ENCODE measurements at regions not wholly inside any gene's neighbourhood (a gene's known extent, or its start where the extent isn't known, plus 50 kb on each side); places are given as distances from the start of the nearest gene placed in this dataset.

- peak; percentile 56 for DNase-seq (ENCODE audit: low read depth, low spot score)
Measured at GRCh38 chr4:57265831-57266582, 155.8 kb upstream of the IGFBP7 start.

- DNase-seq (ENCODE audit: low read depth, low spot score): no peak
Measured at GRCh38 chr4:57254754-57255153, 144.6 kb upstream of the IGFBP7 start.

GRCh38 chr4:57249083-57249482, 138.9 kb upstream of the IGFBP7 start:
- DNase-seq (ENCODE audit: low read depth, low spot score): no peak

GRCh38 chr4:57243076-57243475, 132.9 kb upstream of the IGFBP7 start:
- DNase-seq (ENCODE audit: low read depth, low spot score): no peak

GRCh38 chr4:57234252-57234775, 124.1 kb upstream of the IGFBP7 start:
- no peak for DNase-seq (ENCODE audit: low read depth, low spot score)

- no peak for DNase-seq (ENCODE audit: low read depth, low spot score)
Measured at GRCh38 chr4:57233386-57233785, 123.2 kb upstream of the IGFBP7 start.

- DNase-seq (ENCODE audit: low read depth, low spot score): no peak
Measured at GRCh38 chr4:57231781-57232180, 121.6 kb upstream of the IGFBP7 start.

- DNase-seq (ENCODE audit: low read depth, low spot score): peak; percentile 40
Measured at GRCh38 chr4:57220734-57221133, 110.5 kb upstream of the IGFBP7 start.

GRCh38 chr4:57220172-57220571, 110.0 kb upstream of the IGFBP7 start:
- DNase-seq (ENCODE audit: low read depth, low spot score): no peak

GRCh38 chr4:57219431-57219830, 109.2 kb upstream of the IGFBP7 start:
- DNase-seq (ENCODE audit: low read depth, low spot score): peak; percentile 15

GRCh38 chr4:57214654-57215411, 104.6 kb upstream of the IGFBP7 start:
- no peak for DNase-seq (ENCODE audit: low read depth, low spot score)

GRCh38 chr4:57211131-57211530, 100.9 kb upstream of the IGFBP7 start:
- no peak for DNase-seq (ENCODE audit: low read depth, low spot score)

- DNase-seq (ENCODE audit: low read depth, low spot score): no peak
Measured at GRCh38 chr4:57206172-57206571, 96.0 kb upstream of the IGFBP7 start.

GRCh38 chr4:57205580-57205979, 95.4 kb upstream of the IGFBP7 start:
- DNase-seq (ENCODE audit: low read depth, low spot score): no peak

- no peak for DNase-seq (ENCODE audit: low read depth, low spot score)
Measured at GRCh38 chr4:57200799-57201327, 90.7 kb upstream of the IGFBP7 start.

GRCh38 chr4:57199267-57199666, 89.1 kb upstream of the IGFBP7 start:
- DNase-seq (ENCODE audit: low read depth, low spot score): no peak

- DNase-seq (ENCODE audit: low read depth, low spot score): no peak
Measured at GRCh38 chr4:57195622-57196021, 85.4 kb upstream of the IGFBP7 start.

- DNase-seq (ENCODE audit: low read depth, low spot score): peak; percentile 79
Measured at GRCh38 chr4:57194068-57194611, 84.0 kb upstream of the IGFBP7 start.

- no peak for DNase-seq (ENCODE audit: low read depth, low spot score)
Measured at GRCh38 chr4:57193209-57193810, 83.1 kb upstream of the IGFBP7 start.

GRCh38 chr4:57191523-57192034, 81.4 kb upstream of the IGFBP7 start:
- peak; percentile 68 for DNase-seq (ENCODE audit: low read depth, low spot score)

GRCh38 chr4:57190601-57191481, 80.7 kb upstream of the IGFBP7 start:
- DNase-seq (ENCODE audit: low read depth, low spot score): peak; percentile 85
